ENCODE measurements at regions not wholly inside any gene's neighbourhood (a gene's known extent, or its start where the extent isn't known, plus 50 kb on each side); places are given as distances from the start of the nearest gene placed in this dataset.

GRCh38 chr16:55016515-55016914 is 85.8 kb downstream of the IRX5 start:
- Mint-ChIP-seq H3K27me3 (ENCODE audit: unreplicated experiment) (peaks cover 19% of the 10 kb centered on the region), H3K4me3 (ENCODE audit: low read depth, unreplicated experiment) (no peak overlapping the region), H3K9me3 (ENCODE audit: low read depth, unreplicated experiment) (peaks cover 9% of the 10 kb centered on the region), H3K27ac (ENCODE audit: unreplicated experiment) (no peak overlapping the region), H3K36me3 (ENCODE audit: insufficient read depth, unreplicated experiment) (no peaks in the 10 kb centered on the region), H3K4me1 (ENCODE audit: low read depth, unreplicated experiment) (no peaks in the 10 kb centered on the region)
- intact Hi-C loops (cut with micrococcal nuclease; ENCODE audit: unreplicated experiment) = no loop called here
- no peak for DNase-seq
- TF ChIP-seq, protein P1, sequence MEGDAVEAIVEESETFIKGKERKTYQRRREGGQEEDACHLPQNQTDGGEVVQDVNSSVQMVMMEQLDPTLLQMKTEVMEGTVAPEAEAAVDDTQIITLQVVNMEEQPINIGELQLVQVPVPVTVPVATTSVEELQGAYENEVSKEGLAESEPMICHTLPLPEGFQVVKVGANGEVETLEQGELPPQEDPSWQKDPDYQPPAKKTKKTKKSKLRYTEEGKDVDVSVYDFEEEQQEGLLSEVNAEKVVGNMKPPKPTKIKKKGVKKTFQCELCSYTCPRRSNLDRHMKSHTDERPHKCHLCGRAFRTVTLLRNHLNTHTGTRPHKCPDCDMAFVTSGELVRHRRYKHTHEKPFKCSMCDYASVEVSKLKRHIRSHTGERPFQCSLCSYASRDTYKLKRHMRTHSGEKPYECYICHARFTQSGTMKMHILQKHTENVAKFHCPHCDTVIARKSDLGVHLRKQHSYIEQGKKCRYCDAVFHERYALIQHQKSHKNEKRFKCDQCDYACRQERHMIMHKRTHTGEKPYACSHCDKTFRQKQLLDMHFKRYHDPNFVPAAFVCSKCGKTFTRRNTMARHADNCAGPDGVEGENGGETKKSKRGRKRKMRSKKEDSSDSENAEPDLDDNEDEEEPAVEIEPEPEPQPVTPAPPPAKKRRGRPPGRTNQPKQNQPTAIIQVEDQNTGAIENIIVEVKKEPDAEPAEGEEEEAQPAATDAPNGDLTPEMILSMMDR (IDR thresholded peaks at IDR 0.05; ENCODE audit: unreplicated experiment) = no peak
- BruUV-seq (replicated peaks) = no TSS peak
- CTCF ChIA-PET = no interaction called here

GRCh38 chr16:55017321-55017720 is 86.7 kb downstream of the IRX5 start:
- no peak overlapping the region for H3K4me3 Mint-ChIP-seq (ENCODE audit: low read depth, unreplicated experiment)
- no peaks in the 10 kb centered on the region for H3K36me3 Mint-ChIP-seq (ENCODE audit: insufficient read depth, unreplicated experiment)
- TF ChIP-seq, protein P1 (IDR thresholded peaks at IDR 0.05; ENCODE audit: unreplicated experiment) = no peak
- H3K4me1 Mint-ChIP-seq (ENCODE audit: low read depth, unreplicated experiment) = no peaks in the 10 kb centered on the region
- CTCF ChIA-PET = no interaction called here
- no peak for DNase-seq
- peaks cover 9% of the 10 kb centered on the region for H3K9me3 Mint-ChIP-seq (ENCODE audit: low read depth, unreplicated experiment)
- H3K27me3 Mint-ChIP-seq (ENCODE audit: unreplicated experiment) = peaks cover 13% of the 10 kb centered on the region
- intact Hi-C loops (cut with micrococcal nuclease; ENCODE audit: unreplicated experiment) = no loop called here
- no peak overlapping the region for H3K27ac Mint-ChIP-seq (ENCODE audit: unreplicated experiment)
- no TSS peak for BruUV-seq (replicated peaks)

- CTCF ChIA-PET = no interaction called here
- no peak for DNase-seq
- Mint-ChIP-seq H3K4me3 (ENCODE audit: low read depth, unreplicated experiment) (no peak overlapping the region), H3K4me1 (ENCODE audit: low read depth, unreplicated experiment) (no peaks in the 10 kb centered on the region), H3K27me3 (ENCODE audit: unreplicated experiment) (no peaks in the 10 kb centered on the region), H3K27ac (ENCODE audit: unreplicated experiment) (no peak overlapping the region), H3K9me3 (ENCODE audit: low read depth, unreplicated experiment) (peaks cover 9% of the 10 kb centered on the region), H3K36me3 (ENCODE audit: insufficient read depth, unreplicated experiment) (no peaks in the 10 kb centered on the region)
- intact Hi-C loops (cut with micrococcal nuclease; ENCODE audit: unreplicated experiment) = no loop called here
- TF ChIP-seq, protein P1 (IDR thresholded peaks at IDR 0.05; ENCODE audit: unreplicated experiment) = no peak
- BruUV-seq (replicated peaks) = no TSS peak
Measured at GRCh38 chr16:55018881-55019280, 88.2 kb downstream of the IRX5 start.

GRCh38 chr16:55019419-55020131 is 88.9 kb downstream of the IRX5 start:
- no peak for DNase-seq
- intact Hi-C loops (cut with micrococcal nuclease; ENCODE audit: unreplicated experiment) = no loop called here
- H3K36me3 Mint-ChIP-seq (ENCODE audit: insufficient read depth, unreplicated experiment) = no peaks in the 10 kb centered on the region
- no peaks in the 10 kb centered on the region for H3K27me3 Mint-ChIP-seq (ENCODE audit: unreplicated experiment)
- no peak overlapping the region for H3K4me3 Mint-ChIP-seq (ENCODE audit: low read depth, unreplicated experiment)
- TF ChIP-seq, protein P1 (IDR thresholded peaks at IDR 0.05; ENCODE audit: unreplicated experiment) = no peak
- no peaks in the 10 kb centered on the region for H3K4me1 Mint-ChIP-seq (ENCODE audit: low read depth, unreplicated experiment)
- CTCF ChIA-PET = no interaction called here
- H3K27ac Mint-ChIP-seq (ENCODE audit: unreplicated experiment) = no peak overlapping the region
- H3K9me3 Mint-ChIP-seq (ENCODE audit: low read depth, unreplicated experiment) = peaks cover 9% of the 10 kb centered on the region
- BruUV-seq (replicated peaks) = no TSS peak
